A549 (cell line): ENCODE measurements at regions not wholly inside any gene's neighbourhood (a gene's known extent, or its start where the extent isn't known, plus 50 kb on each side); places are given as distances from the start of the nearest gene placed in this dataset.
A peak's percentile ranks its signal among the peaks of the same experiment; 100 is the strongest.

Experiments
- ATAC-seq, 2 experiments: fragments of 200-7000 bp in 1 of 2; fragments of >200 bp in 1 of 2; cut with Nextera tagmentation in 1 of 2; cut with Tn5 transposase in 1 of 2; 3 replicates each; pipeline versions ENCODE4 v1.8.0 to v1.9.1; 2018 to 2020; ENCODE audit warnings: mild to moderate bottlenecking in 1 of 2, moderate library complexity in 1 of 2
- CTCF ChIA-PET: fragments of 300-600 bp; sonication (Branson Sonifier 250); formaldehyde crosslinking; extraction: SDS; loops from one replicate; lab custom pipeline; 2021; ENCODE audit warnings: antibody characterized with exemption, inconsistent platforms; lab: Yijun Ruan, JAX
- POLR2A ChIA-PET: fragments of 350-600 bp; formaldehyde crosslinking; extraction: SDS; loops from one replicate; lab custom pipeline; 2021; ENCODE audit warnings: antibody characterized with exemption, inconsistent platforms; lab: Yijun Ruan, JAX
- DNase-seq, 2 experiments: peaks; one replicate each; pipeline versions ENCODE4 v3.0.0 to v3.0.0-alpha.2; 2011 to 2016; ENCODE audit warnings: low read depth in 1 of 2, low spot score in 1 of 2
- FAIRE-seq: peaks from 2 replicates; lab custom pipeline; 2011; peaks lifted over from hg19 to GRCh38; lab: Jason Lieb, UNC
- H3K27ac ChIP-seq, 2 experiments: fragments of >200 bp; sonication (Bioruptor Twin); formaldehyde crosslinking; 3 replicates each; pipeline ENCODE4 v1.5.1; 2016 to 2017
- H3K4me1 ChIP-seq: fragments of >200 bp; sonication (Bioruptor Twin); formaldehyde crosslinking; 3 replicates; pipeline ENCODE4 v1.6.1; 2016
- H3K4me2 ChIP-seq: fragments of >200 bp; sonication (Bioruptor Twin); formaldehyde crosslinking; 3 replicates; pipeline ENCODE4 v1.6.1; 2016
- H3K4me3 ChIP-seq: fragments of >200 bp; sonication (Bioruptor Twin); formaldehyde crosslinking; 3 replicates; pipeline ENCODE4 v1.5.1; 2016
- H3K9me3 ChIP-seq: fragments of >200 bp; sonication (Bioruptor Twin); formaldehyde crosslinking; 3 replicates; pipeline ENCODE4 v1.6.1; 2016
- CBX2 ChIP-seq: fragments of 200-600 bp; sonication (generic); IDR thresholded peaks from 2 replicates; pipeline ENCODE4 v1.6.1; 2016; ENCODE audit warnings: low read depth, mild to moderate bottlenecking, borderline replicate concordance
- CHD4 ChIP-seq: fragments of 200-600 bp; sonication (generic); IDR thresholded peaks from 2 replicates; pipeline ENCODE4 v1.6.1; 2016; ENCODE audit warnings: antibody characterized with exemption, mild to moderate bottlenecking, borderline replicate concordance
- EHF ChIP-seq: fragments of 250-450 bp; sonication (Bioruptor Pico); IDR thresholded peaks from 2 replicates; pipeline ENCODE4 v1.5.0; 2020; ENCODE audit warnings: mild to moderate bottlenecking
- ESRRA ChIP-seq: fragments of 150-350 bp; IDR thresholded peaks from 2 replicates; pipeline ENCODE4 v1.6.1; 2014; ENCODE audit warnings: mild to moderate bottlenecking, low read length, borderline replicate concordance
- HDAC2 ChIP-seq: fragments of 200-600 bp; sonication (generic); IDR thresholded peaks from 2 replicates; pipeline ENCODE4 v1.6.1; 2016
- JUN ChIP-seq, 2 experiments: fragments of >200 bp; sonication (Bioruptor Twin); formaldehyde crosslinking; IDR thresholded peaks; 2 replicates in 1 of 2; 3 replicates in 1 of 2; pipeline ENCODE4 v1.6.1; 2016 to 2017
- MAZ ChIP-seq: fragments of 150-350 bp; IDR thresholded peaks from 2 replicates; pipeline ENCODE4 v1.6.1; 2014; ENCODE audit warnings: antibody characterized with exemption, low read depth, low read length, borderline replicate concordance
- NPAS2 ChIP-seq: fragments of 250-450 bp; sonication (Bioruptor Pico); IDR thresholded peaks from 2 replicates; pipeline ENCODE4 v1.8.0; 2022; ENCODE audit warnings: mild to moderate bottlenecking, moderate library complexity, borderline replicate concordance
- NR3C1 ChIP-seq: fragments of >200 bp; sonication (Bioruptor Twin); formaldehyde crosslinking; IDR thresholded peaks from 3 replicates; pipeline ENCODE4 v1.6.1; 2017
- PHF8 ChIP-seq: fragments of 200-600 bp; sonication (generic); IDR thresholded peaks from 2 replicates; pipeline ENCODE4 v1.6.1; 2016; ENCODE audit warnings: low read depth, mild to moderate bottlenecking, antibody characterized with exemption, moderate library complexity, borderline replicate concordance
- RAD21 ChIP-seq, 2 experiments: fragments of >200 bp in 1 of 2; sonication (Bioruptor Twin) in 1 of 2; formaldehyde crosslinking in 1 of 2; IDR thresholded peaks in 1 of 2; conservative IDR thresholded peaks in 1 of 2; 2 replicates in 1 of 2; 3 replicates in 1 of 2; pipeline ENCODE4 v1.6.1; 2012 to 2018; ENCODE audit warnings: inconsistent platforms in 1 of 2
- RARB ChIP-seq: fragments of 250-450 bp; sonication (Bioruptor Pico); IDR thresholded peaks from 2 replicates; pipeline ENCODE4 v1.8.0; 2021; ENCODE audit warnings: mild to moderate bottlenecking, moderate library complexity
- RNF2 ChIP-seq: fragments of 200-600 bp; sonication (generic); IDR thresholded peaks from 2 replicates; pipeline ENCODE4 v1.6.1; 2016; ENCODE audit warnings: low read depth, mild to moderate bottlenecking, antibody characterized with exemption, moderate library complexity, borderline replicate concordance
- SMC3 ChIP-seq: fragments of >200 bp; sonication (Bioruptor Twin); formaldehyde crosslinking; IDR thresholded peaks from 3 replicates; pipeline ENCODE4 v1.6.1; 2018; ENCODE audit warnings: inconsistent platforms
- SREBF2 ChIP-seq: fragments of 450-650 bp; IDR thresholded peaks from 2 replicates; pipeline ENCODE4 v1.6.1; 2014; ENCODE audit warnings: mild to moderate bottlenecking, moderate library complexity
- ZFP36 ChIP-seq: fragments of 450-650 bp; IDR thresholded peaks from 2 replicates; pipeline ENCODE4 v1.6.1; 2014; ENCODE audit warnings: borderline replicate concordance; ENCODE audit not compliant: partially characterized antibody
- WGBS: methylation state at CpG from one replicate; pipeline ENCODE4 v1.1.6; 2017; ENCODE audit errors: missing lambda C conversion rate; 5-methylcytosine and 5-hydroxymethylcytosine counted together
- TF ChIP-seq, protein P1 (sequence below): fragments of >200 bp; sonication (Bioruptor Twin); formaldehyde crosslinking; IDR thresholded peaks from 3 replicates; pipeline ENCODE4 v1.5.1; 2016
- TF ChIP-seq, protein P2 (sequence below): fragments of >200 bp; sonication (Bioruptor Twin); formaldehyde crosslinking; IDR thresholded peaks from 3 replicates; pipeline ENCODE4 v1.6.1; 2016
- TF ChIP-seq, protein P3 (sequence below): fragments of 200-600 bp; sonication (generic); IDR thresholded peaks from 2 replicates; pipeline ENCODE4 v1.6.1; 2016; ENCODE audit warnings: antibody characterized with exemption, mild to moderate bottlenecking, moderate library complexity
- TF ChIP-seq, protein P4 (sequence below): fragments of 450-650 bp; IDR thresholded peaks from 2 replicates; pipeline ENCODE4 v1.6.1; 2014; ENCODE audit warnings: antibody characterized with exemption
- TF ChIP-seq, protein P5 (sequence below): fragments of 250-450 bp; sonication (Bioruptor Pico); IDR thresholded peaks from 2 replicates; pipeline ENCODE4 v1.5.0; 2021; ENCODE audit warnings: mild to moderate bottlenecking, moderate library complexity, borderline replicate concordance

GRCh38 chr2:120511947-120512710 is 166.2 kb downstream of the INHBB start:
- H3K4me1 ChIP-seq: no peaks in the 10 kb centered on the region
- H3K27ac ChIP-seq: no peak overlapping the region
- no peak overlapping the region for H3K4me2 ChIP-seq
- no peak for DNase-seq
- no peak for FAIRE-seq
- TF ChIP-seq HDAC2: no peak
- TF ChIP-seq, protein P1, sequence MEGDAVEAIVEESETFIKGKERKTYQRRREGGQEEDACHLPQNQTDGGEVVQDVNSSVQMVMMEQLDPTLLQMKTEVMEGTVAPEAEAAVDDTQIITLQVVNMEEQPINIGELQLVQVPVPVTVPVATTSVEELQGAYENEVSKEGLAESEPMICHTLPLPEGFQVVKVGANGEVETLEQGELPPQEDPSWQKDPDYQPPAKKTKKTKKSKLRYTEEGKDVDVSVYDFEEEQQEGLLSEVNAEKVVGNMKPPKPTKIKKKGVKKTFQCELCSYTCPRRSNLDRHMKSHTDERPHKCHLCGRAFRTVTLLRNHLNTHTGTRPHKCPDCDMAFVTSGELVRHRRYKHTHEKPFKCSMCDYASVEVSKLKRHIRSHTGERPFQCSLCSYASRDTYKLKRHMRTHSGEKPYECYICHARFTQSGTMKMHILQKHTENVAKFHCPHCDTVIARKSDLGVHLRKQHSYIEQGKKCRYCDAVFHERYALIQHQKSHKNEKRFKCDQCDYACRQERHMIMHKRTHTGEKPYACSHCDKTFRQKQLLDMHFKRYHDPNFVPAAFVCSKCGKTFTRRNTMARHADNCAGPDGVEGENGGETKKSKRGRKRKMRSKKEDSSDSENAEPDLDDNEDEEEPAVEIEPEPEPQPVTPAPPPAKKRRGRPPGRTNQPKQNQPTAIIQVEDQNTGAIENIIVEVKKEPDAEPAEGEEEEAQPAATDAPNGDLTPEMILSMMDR: no peak
- ChIA-PET CTCF (interaction anchor here (0.8 to 1.7 kb wide), 5 partner anchors 9 to 168 kb away, joined by 3 to 13 read pairs (median 5); no protein-coding TSS in a partner anchor), POLR2A (no interaction called here)
- H3K4me3 ChIP-seq: no peak overlapping the region
- whole genome bisulfite sequencing: 82% methylated on average over 16 of the region's 19 CpGs
- no peaks in the 10 kb centered on the region for H3K9me3 ChIP-seq
- peak in 1 of 2 experiments; percentile 61; a peak in 3 of 6 replicates for ATAC-seq

GRCh38 chr2:120513776-120514357 is 167.9 kb downstream of the INHBB start:
- no peak for TF ChIP-seq PHF8
- TF ChIP-seq ZFP36: peak; percentile 83
- Histone ChIP-seq H3K4me2 (no peak overlapping the region), H3K9me3 (no peaks in the 10 kb centered on the region), H3K4me1 (no peaks in the 10 kb centered on the region), H3K27ac (no peak overlapping the region), H3K4me3 (no peak overlapping the region)
- no peak for FAIRE-seq
- WGBS: 93% methylated on average over 10 of the region's 10 CpGs
- ChIA-PET POLR2A (no interaction called here), CTCF (interaction anchor here (0.6 to 1.7 kb wide), 7 partner anchors 7 to 354 kb away, joined by 3 to 13 read pairs (median 5); no protein-coding TSS in a partner anchor)
- ATAC-seq: no peak
- no peak for DNase-seq

DNA sequence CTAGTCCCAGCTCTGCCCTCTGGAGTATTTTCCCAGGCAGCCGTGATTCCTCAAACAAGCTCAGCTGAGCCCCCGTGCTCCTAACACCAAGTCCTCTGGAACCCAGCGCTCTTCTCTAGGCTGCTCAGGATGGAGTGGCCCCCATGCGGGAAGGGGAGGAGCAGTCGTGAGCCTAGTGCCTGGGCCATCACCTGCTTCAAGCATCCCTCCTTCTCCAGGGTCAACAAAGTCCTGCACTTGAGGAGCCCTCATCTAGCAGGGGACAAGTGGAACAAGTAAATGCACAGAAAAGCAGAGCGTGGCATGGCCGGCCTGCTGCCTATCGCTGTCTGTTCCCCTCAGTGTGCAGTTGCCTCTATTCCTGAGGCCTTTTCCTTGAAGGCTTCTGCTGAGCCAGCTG is 168.6 kb downstream of the INHBB start:
- Histone ChIP-seq H3K4me1 (no peaks in the 10 kb centered on the region), H3K9me3 (no peaks in the 10 kb centered on the region), H3K27ac (no peak overlapping the region), H3K4me3 (no peak overlapping the region), H3K4me2 (no peak overlapping the region)
- no peak for TF ChIP-seq SMC3
- TF ChIP-seq, protein P2, sequence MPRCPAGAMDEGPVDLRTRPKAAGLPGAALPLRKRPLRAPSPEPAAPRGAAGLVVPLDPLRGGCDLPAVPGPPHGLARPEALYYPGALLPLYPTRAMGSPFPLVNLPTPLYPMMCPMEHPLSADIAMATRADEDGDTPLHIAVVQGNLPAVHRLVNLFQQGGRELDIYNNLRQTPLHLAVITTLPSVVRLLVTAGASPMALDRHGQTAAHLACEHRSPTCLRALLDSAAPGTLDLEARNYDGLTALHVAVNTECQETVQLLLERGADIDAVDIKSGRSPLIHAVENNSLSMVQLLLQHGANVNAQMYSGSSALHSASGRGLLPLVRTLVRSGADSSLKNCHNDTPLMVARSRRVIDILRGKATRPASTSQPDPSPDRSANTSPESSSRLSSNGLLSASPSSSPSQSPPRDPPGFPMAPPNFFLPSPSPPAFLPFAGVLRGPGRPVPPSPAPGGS: no peak
- TF ChIP-seq JUN (IDR thresholded peaks at IDR 0.05): no peak
- TF ChIP-seq ESRRA: no peak
- no peak for TF ChIP-seq CBX2
- no peak for TF ChIP-seq NR3C1
- TF ChIP-seq RAD21 (conservative IDR thresholded peaks at IDR 0.05 in 1 of 2, IDR thresholded peaks at IDR 0.05 in 1 of 2): no peak
- TF ChIP-seq, protein P3, sequence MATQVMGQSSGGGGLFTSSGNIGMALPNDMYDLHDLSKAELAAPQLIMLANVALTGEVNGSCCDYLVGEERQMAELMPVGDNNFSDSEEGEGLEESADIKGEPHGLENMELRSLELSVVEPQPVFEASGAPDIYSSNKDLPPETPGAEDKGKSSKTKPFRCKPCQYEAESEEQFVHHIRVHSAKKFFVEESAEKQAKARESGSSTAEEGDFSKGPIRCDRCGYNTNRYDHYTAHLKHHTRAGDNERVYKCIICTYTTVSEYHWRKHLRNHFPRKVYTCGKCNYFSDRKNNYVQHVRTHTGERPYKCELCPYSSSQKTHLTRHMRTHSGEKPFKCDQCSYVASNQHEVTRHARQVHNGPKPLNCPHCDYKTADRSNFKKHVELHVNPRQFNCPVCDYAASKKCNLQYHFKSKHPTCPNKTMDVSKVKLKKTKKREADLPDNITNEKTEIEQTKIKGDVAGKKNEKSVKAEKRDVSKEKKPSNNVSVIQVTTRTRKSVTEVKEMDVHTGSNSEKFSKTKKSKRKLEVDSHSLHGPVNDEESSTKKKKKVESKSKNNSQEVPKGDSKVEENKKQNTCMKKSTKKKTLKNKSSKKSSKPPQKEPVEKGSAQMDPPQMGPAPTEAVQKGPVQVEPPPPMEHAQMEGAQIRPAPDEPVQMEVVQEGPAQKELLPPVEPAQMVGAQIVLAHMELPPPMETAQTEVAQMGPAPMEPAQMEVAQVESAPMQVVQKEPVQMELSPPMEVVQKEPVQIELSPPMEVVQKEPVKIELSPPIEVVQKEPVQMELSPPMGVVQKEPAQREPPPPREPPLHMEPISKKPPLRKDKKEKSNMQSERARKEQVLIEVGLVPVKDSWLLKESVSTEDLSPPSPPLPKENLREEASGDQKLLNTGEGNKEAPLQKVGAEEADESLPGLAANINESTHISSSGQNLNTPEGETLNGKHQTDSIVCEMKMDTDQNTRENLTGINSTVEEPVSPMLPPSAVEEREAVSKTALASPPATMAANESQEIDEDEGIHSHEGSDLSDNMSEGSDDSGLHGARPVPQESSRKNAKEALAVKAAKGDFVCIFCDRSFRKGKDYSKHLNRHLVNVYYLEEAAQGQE: no peak
- TF ChIP-seq RARB (CRISPR knock-in tag): no peak
- TF ChIP-seq PHF8: no peak
- TF ChIP-seq EHF (CRISPR knock-in tag): no peak
- TF ChIP-seq SREBF2: no peak
- TF ChIP-seq RNF2: no peak
- no peak for TF ChIP-seq NPAS2
- no peak for TF ChIP-seq MAZ
- TF ChIP-seq, protein P4, sequence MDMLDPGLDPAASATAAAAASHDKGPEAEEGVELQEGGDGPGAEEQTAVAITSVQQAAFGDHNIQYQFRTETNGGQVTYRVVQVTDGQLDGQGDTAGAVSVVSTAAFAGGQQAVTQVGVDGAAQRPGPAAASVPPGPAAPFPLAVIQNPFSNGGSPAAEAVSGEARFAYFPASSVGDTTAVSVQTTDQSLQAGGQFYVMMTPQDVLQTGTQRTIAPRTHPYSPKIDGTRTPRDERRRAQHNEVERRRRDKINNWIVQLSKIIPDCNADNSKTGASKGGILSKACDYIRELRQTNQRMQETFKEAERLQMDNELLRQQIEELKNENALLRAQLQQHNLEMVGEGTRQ: no peak
- TF ChIP-seq, protein P5, sequence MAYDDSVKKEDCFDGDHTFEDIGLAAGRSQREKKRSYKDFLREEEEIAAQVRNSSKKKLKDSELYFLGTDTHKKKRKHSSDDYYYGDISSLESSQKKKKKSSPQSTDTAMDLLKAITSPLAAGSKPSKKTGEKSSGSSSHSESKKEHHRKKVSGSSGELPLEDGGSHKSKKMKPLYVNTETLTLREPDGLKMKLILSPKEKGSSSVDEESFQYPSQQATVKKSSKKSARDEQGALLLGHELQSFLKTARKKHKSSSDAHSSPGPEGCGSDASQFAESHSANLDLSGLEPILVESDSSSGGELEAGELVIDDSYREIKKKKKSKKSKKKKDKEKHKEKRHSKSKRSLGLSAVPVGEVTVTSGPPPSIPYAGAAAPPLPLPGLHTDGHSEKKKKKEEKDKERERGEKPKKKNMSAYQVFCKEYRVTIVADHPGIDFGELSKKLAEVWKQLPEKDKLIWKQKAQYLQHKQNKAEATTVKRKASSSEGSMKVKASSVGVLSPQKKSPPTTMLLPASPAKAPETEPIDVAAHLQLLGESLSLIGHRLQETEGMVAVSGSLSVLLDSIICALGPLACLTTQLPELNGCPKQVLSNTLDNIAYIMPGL (CRISPR knock-in tag): no peak
- no peak for TF ChIP-seq CHD4
- DNase-seq (no peak), FAIRE-seq (no peak), ATAC-seq (peak; percentile 20 to 40; a peak in 4 of 6 replicates)
- CTCF ChIA-PET: interaction anchor here (0.9 to 1.6 kb wide), 3 partner anchors 17 to 170 kb away, joined by 3 to 6 read pairs (median 3); no protein-coding TSS in a partner anchor
- WGBS: 79% methylated on average over 5 of the region's 8 CpGs
- POLR2A ChIA-PET: no interaction called here
